ENCODE measurements at regions not wholly inside any gene's neighbourhood (a gene's known extent, or its start where the extent isn't known, plus 50 kb on each side); places are given as distances from the start of the nearest gene placed in this dataset.
A peak's percentile ranks its signal among the peaks of the same experiment; 100 is the strongest.

DNA sequence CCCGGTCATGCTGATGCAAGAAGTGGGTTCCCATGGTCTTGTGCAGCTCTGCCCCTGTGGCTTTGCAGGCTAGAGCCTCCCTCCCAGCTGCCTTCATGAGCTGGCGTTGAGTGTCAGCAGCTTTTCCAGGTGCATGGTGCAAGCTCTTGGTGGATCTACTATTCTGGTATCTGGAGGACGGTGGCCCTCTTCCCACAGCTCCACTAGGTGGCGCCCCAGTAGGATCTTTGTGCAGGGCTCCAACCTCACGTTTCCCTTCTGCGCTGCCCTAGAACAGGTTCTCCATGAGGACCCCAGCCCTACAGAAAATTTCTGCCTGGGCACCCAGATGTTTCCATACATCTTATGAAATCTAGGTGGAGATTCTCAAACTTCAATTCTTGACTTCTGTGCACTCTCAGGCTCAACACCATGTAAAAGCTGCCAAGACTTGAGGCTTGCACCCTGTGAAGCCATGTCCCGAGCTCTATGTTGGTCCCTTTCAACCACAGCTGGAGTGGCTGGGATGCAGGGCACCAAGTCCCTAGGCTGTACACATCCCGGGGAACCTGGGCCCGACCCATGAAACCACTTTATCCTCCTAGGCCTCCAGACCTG, 238.4 kb upstream of the MDFIC2 start:
- peak; percentile 1 for DNase-seq

DNA sequence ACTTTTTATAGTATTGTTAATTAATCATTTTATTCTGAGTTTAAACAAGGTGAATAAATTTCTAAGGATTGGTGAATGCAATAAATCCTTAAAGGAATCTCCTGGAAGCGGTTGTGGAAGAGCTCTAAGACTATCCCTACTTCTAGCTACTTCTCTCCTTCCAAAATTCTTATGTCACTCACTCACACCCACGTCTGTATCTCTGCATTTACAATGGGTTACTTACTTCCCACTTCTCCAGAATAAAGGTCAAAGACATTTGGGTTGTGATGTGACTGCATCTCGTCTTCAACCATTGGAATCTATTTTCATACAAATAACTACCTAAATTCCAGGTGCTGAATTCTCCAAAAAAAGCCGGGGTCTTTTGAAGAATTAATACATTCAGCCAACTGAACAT, 234.2 kb upstream of the MDFIC2 start:
- DNase-seq, result no peak

DNA sequence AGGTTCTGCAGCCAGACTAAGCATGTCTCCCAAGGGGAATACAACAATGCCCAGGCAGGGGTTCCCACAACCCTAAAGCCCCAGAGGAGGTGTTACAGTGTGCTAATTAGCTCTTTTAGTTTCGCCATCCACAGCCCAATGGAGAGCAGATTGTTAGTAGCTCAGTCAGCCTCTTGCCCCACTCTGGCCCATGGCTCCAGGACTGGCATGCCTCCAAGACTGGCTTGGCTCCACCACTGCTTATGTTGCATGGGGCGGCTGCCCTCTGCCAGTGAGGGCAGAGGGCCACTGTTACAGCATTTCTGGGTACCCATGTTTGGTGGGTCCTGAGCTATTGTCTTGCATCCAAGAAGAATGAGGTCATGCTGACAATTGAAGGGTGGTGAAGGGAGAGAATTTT, 231.1 kb upstream of the MDFIC2 start:
- no peak for DNase-seq

DNA sequence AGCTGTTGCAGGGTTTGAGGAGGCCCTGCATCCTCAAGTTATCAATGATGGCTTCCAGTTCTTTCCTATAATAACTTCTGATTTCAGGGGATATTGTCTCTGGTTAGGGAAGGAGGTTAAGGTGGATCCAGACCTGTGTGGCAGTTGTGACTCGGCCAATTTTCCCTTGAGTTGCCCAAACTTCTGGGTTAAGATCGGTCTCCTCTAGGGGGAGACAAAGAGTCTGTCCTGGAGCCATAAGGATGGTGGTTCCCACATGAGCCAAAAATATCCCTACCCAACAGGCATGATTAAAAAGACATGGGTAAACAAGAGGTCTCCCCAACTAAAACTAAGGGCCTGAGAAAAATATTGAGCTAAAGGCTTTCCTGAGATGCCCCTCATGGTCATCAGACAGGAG, 227.5 kb upstream of the MDFIC2 start:
- DNase-seq, result no peak

DNA sequence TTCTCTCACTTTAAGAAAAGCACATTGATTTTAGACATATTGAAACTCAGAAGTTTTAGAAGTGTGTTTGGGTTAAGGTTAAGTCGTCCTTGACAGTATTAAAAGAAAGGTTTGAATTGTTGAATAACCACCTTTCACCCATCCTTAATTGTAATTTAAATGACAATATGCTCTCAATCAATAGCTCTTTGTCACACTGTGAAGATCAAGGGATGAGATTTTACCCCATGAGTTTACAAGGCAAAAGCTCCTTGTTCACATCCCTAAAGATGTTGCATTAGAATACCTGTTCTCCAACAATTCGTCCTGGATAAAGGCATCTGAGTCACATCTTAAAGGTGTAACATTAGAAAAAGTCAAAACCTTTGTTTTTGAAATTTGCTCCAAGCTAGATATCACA, 220.4 kb upstream of the MDFIC2 start:
- no peak for DNase-seq

DNA sequence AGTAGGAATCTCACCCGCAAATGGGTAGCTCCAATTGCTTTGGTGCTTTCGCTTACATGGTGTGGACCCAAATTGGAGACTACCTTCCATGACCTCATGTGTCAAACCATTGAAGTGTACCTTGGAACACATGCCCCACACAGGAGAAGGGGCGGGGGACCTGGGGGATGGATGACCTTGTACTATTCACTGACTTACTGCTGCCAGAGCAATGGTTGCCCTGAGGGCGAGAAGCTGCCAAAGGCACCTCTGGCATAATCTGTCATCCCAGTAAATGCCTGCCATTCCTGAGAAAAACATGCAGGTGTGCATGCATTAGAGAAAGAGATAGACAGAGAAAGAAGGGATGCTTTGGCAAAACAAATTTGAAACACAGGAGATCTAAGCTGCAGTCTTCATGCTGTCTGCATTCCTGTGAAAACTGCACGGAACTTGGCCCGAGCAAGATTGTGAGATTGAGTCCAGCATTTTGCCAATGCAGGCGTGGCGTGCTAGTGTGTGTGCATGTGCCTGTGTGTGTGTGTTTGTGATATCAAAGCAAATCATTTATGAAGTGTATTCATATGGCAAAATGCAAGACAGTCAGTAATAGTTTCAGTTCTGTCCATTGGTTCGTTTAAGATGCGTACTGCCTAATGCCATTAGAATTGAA, 219.5 kb upstream of the MDFIC2 start:
- DNase-seq, result no peak

DNA sequence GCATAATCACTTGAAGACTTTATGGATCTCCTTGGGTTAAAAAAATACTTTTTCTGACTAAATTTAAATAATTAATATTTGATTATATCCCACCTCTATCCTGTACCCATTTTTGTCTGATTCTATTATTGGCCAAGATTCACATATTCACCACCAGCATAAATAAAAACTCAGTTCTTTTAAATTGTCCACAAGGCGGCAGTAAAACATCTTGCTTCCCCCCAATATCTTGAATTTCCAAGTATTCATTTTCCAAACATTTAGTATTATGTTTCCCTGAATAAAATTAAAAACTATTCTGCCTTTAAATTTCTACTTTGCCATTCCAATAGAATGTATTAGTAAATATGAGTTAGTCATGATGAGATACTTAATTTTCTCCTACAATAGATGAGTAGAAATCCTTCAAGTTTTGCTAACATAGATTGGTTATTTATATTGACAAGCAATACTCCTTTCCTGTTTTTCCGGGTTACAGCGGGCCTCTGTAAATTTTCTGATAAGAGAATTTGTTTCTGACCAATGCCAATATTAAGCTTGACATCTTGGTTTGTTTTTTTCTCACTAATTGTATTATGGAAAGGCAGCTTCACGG, 218.7 kb upstream of the MDFIC2 start:
- DNase-seq, result no peak

DNA sequence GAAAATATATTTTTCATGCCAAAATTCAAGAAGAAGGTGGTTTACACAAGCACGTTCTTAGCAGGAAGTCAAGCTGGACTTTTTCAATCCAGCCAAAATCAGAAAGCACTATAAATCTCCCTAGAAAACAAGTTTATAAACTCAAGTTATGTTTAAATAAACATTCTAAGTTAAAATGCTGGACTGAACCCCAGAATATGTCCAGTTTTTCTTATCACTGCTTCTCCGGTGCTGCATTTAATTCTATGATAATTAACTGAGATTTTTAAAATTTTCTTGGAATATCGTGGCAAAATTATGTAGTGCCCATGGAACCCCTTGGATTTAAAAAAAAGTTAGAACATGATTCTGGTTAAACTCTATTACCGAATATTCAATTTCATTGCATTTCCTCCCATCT, 218.2 kb upstream of the MDFIC2 start:
- no peak for DNase-seq

DNA sequence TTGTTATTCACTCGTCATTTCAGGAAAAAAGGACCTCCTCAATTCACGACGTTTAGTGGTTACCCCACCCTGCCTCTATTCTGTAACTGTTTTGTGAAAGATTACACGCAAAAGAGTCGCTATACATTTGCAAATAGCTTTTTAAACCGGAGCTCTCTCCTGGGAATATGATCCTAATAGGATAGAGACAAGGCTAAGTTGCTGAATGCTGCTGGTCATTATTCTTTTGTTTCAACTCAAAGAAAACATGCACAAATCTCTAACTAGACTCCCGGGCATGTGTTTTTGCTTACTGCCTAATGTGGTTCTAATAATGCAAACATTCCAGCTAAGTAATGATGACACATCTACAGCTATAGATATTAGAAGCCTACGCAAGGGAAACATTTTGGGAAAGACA, 214.6 kb upstream of the MDFIC2 start:
- DNase-seq, result no peak

DNA sequence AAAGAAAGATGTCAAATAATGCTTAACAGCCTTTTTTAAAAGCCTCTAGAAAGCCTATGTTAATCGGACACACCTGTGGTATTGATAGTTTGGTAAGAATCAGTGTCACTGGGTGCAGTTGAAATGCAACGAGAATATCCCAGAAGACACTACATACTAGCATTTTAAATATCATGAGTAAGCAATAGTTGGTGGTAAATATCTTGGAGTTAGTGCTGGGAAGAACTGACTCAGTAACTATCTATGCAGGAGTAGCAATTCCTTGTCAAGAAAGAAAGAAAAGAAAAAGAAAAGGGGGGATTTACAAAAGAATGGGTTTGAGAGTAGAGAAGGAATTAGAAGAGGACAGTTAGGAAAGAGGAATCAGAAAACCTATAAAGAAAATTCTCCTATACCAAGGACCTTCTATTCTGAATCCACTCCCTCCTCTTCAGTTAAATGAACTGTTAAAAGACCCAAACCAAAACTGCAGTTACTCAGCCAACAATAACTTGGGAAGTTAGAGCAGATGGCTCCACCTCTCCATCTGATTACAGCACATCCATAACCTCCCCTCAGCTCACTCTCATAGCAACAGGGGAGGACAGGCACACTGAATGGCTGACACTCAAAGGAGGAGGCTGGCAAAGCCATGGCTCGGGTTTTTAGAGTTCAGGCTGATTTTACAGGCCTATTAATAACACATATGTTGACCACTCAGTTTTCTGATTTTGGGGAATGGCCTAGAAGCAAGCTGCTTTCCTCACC, 207.6 kb upstream of the MDFIC2 start:
- no peak for DNase-seq

DNA sequence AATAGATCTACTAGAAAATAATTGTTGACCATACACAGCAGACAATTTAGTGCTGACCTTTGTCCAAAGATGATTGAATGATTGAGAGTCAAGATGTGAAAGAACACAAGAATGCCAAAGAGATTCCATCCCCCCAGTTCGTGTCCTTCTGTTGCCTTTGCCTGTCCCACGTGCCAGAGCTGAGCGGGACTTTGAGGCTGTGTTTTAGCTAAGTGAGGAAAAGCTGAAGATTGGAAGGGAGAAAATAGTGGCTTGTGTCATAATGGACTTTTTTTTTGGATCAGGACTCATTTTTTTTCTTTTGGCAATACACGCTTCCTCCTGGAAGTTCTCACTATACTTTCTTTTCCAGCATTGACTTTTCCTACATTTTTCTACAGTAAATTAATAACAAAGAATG, 206.6 kb upstream of the MDFIC2 start:
- DNase-seq, result no peak

DNA sequence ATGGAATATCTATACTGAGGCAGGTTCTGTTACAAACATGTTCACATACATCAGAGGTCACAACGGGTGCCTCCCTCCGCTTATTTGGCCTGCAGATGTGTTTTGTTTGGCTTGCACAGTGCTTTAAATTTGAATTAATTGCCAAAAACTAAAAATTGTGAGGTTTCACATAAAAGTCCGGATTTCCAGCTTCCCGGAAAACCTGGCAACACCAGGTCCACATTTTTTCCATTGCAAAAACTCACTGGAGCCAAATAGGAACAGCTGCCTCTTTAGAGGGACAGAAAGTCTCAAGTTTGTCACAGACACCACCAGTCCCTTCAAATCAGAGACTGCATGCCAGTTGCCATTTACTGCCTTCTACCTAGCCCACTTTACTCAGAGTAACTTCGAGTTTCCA, 205.9 kb upstream of the MDFIC2 start:
- no peak for DNase-seq

DNA sequence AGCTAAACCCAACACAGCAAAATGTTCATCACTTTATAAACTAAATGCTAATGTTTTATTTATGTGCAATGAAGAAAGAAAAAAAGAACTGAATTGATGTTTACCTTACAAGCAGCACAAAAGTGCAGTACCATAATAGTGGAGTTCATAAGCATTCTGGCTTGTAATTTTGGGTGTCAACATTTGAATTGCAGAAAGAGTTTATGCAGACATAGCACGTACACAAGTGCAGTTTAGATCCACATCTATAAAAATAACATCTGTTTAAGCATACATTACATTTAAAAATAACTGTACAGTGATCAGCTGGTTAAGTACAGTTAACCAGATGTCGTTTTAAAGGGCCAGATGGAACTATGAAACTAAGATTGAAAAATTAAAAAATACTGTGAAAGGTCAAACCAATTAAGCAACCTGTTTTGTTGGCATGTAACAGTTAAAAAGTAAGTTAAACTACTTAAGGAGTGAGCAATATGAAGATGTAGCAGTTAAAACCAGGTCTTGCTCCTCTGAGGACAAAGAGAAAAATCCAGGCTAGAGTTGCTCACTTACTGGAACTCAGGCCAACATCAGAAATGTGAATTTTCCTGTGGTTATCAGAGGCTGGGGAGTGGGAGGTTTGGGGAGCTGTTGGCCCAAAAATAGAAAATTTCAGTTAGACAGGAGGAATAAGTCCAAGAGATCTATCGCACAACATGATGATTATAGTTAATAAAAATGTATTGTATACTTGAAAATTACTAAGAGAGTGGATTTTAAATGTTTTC, 204.9 kb upstream of the MDFIC2 start:
- DNase-seq, result no peak

DNA sequence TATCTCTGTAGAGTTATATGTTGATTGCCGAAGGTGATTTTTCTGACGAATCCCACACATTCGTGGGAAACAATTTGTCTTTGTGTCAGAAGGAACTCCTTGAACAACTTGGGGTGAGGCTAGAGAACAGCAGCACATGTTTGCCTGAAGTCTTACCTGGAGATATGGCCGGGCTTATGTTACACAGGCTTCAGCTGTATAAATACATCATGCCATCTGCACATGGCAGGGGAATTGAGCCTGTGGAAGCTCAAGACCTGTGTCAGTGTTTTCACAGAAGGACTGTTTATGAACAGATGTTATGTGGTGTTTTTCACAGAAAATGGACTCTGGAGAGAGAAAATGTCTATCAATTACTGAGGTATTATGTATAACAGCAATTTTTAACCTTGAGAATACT, 203.6 kb upstream of the MDFIC2 start:
- no peak for DNase-seq

DNA sequence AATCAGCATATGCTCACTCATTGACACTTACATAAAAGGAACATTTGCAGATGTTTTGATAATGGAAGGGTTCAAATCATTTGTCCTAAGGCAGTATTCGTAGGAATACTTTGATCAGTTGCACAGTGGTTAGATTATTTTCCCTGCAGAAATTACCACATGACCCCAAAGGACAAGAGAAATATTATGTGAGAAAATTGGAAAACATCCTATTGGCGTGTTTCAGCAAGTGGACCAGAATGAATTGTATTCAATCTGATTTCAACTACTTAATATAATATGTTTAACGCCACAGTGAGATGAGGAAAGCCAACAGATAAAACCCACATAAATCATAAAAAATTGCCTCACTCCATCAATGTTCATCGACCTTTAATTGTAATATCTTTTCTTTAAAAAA, 195.0 kb upstream of the MDFIC2 start:
- DNase-seq, result no peak

DNA sequence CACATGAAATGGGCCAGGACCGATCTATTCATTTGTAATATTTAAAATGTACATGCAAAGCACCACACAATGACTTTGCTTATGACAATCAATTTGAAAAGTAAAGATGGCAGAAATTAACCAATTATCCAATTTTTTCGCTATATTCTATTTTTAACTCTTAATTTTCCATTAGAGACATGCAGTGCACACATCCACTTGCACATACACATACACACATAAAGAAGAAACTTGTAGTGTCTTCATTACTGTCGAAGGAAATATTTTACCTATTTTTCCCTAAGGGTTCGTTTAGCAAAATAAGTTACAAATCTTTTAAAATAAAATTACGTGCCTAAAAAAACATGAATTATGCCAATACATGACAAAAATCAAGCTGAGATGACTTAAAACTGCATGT, 194.3 kb upstream of the MDFIC2 start:
- DNase-seq, result no peak

DNA sequence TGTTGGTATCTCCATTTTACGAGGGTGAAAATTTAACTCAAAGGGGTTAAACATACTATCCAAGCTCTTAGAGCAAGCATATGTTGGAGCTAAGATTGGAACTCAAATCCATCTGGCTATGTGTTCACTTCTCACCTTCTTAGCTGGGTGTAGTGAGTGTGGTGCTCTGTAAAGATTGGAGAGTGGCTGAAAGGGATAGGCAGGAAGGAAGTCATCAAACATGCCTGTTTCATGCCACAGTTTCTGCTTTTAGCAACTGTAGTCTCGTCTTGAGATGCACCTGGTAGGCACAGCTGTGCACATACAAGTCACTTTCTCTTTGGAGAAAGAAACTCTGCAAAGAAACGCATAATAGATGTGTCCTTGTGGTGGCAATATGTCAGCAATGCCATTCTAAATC, 189.1 kb upstream of the MDFIC2 start:
- DNase-seq, result no peak

DNA sequence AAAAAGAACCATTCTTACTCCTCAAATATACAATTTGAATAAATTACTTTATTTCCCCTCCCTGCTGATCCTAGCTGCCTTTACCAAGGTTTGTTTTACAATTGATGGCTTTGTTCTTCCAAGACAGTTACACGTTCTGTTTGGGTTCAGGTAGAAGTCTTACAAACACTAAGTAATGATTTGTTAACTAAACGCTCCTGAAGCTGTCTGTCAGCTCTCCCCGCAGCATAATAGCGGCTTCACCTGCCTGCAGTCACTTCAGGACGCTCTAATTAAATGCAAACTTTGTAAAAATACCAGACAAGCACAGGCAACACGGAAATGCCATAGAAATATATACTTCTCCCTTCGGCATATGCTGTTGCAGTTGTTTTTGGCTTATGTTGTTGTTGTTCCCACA, 176.4 kb upstream of the MDFIC2 start:
- DNase-seq, result no peak

DNA sequence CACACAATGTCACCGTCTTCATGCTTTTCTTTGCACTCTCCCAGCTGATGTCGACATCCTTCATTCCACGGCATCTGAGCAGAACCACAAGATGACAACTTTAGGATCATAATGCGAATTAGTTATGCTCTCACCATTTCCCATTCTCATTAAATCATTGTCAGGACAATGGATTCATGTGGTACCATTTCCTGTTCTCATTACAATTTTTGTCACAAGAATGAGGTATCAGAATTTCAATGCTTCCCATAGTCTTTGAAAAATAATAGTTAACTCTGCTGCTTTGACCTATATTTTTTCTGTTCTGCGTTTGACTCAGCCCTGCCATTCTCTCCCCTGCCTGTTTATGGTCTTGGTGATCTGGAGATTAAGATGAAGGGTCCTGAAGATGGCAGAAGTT, 175.7 kb upstream of the MDFIC2 start:
- DNase-seq, result no peak

DNA sequence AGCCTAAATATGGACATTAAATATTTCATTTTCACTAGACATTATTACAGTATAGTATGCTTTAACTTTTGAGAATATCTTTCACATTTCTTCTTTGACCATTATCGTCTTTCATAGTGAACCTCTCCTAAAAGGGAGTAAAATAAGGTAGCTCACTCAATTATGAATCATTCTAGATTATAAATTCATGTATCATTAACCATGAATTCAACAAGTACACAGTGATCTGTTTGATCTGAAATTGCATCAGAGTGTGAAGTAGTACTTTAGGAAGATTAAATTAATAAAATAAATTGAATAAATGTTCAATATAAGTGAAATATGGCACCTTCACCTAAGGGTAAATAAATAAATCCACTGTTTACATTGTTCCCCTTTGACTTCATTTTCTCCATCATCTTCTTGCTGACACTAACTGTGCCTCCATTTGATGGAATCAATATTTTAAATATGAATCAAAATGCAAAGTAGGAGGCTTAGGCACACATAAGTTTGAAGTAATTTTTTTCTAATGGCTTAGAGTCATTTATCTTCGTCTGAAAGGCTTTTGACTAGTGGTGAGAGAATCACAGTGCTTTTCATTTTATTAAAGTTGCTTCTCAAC, 174.1 kb upstream of the MDFIC2 start:
- DNase-seq, result no peak

DNA sequence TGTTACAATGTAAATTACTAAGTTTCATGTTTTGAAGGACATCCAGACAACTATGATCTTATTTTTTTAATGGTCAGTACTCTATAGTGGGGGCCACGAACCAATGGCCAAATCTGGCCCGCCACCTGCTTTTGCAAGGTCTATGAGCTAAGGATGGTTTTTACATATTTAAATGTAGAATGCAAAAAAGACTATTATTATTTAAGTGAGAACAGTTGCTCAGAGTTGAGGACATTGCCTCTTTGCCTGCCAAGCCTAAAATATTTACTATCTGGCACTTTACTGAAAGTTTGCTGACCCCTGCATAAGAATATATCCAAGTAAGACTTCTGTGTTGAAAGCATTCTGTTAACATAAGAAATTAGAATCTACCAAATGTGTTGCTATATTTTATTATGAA, 163.7 kb upstream of the MDFIC2 start:
- DNase-seq, result no peak

DNA sequence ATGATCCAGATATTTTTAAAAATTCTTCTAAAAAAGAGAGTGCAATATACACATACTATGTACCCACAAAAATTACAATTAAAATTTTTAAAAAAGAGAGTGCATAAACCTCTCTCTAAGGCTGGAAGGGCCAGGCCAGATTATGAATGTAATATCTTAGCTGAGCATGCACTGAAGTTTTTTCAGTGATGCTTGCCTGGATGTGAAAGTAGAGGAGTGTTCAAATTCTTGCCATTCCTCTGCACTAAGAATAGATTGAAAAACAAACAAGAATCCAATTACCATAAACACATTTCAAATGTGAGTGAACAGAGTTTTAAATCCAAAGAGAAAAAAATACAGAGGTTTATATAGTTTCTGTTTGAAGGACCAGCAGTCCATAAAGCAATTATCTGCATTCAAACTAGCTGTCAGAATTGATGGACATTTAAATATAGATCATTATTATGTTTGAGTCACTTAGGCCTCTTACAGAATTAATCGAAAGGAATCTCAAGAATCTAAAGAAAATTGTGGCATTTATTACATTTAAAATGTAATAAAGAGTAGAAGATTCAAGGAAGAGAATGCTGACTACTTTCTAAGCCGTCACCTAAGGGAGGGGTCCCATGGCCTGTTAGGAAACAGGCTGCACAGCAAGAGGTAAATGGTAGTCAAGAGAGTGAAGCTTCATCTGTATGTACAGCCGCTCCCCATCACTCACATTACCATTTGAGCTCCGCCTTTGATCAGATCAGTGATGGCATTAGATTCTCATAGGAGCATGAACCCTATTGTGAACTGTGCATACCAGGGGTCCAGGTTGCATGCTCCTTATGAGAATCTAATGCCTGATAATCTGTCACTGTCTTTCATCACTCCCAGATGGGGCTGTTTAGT, 159.3 kb upstream of the MDFIC2 start:
- no peak for DNase-seq

Data from NCI-H345 (cell line).